ENCODE measurements at regions not wholly inside any gene's neighbourhood (a gene's known extent, or its start where the extent isn't known, plus 50 kb on each side); places are given as distances from the start of the nearest gene placed in this dataset.

DNA sequence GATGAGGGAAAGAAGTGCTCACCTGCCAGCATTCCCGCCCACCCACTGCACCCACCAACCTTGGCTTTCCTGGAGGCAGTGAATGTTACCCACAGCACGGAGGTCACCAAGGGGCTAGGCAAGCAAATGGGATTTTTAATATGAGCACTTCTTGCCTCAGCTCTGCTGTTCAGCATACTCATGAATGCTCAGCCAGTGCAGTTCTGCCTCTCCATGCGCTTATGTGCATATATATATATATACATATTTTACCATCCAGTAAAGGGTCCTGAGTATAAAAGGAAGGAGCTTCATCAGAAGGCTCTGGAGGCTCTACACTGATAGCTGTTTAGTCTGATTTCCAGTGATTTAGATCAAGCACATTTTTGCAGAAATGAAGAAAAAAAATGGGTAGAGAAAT is 366.9 kb downstream of the SIPA1L2 start:
- no peak overlapping the region for H3K27ac ChIP-seq
- TF ChIP-seq ZFX (IDR thresholded peaks at IDR 0.05; ENCODE audit: borderline replicate concordance), result no peak
- TF ChIP-seq, protein P1, sequence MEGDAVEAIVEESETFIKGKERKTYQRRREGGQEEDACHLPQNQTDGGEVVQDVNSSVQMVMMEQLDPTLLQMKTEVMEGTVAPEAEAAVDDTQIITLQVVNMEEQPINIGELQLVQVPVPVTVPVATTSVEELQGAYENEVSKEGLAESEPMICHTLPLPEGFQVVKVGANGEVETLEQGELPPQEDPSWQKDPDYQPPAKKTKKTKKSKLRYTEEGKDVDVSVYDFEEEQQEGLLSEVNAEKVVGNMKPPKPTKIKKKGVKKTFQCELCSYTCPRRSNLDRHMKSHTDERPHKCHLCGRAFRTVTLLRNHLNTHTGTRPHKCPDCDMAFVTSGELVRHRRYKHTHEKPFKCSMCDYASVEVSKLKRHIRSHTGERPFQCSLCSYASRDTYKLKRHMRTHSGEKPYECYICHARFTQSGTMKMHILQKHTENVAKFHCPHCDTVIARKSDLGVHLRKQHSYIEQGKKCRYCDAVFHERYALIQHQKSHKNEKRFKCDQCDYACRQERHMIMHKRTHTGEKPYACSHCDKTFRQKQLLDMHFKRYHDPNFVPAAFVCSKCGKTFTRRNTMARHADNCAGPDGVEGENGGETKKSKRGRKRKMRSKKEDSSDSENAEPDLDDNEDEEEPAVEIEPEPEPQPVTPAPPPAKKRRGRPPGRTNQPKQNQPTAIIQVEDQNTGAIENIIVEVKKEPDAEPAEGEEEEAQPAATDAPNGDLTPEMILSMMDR (IDR thresholded peaks at IDR 0.05), result no peak

DNA sequence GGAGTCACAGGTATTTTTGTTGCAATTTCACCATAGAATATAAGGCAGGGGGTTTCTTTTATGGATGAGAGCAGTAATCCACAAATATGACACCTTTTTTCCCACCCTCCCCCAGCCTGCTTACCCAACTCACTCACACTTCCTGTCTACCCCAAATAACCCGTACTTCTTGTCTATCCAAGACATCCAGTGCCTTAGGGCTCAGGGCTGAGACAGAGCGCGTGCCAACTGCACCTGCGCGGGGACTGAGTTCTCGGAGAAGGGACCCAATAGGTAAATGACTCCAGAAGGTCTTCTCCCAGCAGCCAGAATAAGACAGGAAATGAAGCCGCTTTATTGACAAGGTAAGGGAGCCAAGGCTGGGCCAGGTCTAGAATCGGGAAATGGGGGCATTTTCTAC is 369.1 kb downstream of the SIPA1L2 start:
- no peak overlapping the region for H3K27ac ChIP-seq
- TF ChIP-seq, protein P1 (IDR thresholded peaks at IDR 0.05), result no peak
- no peak for TF ChIP-seq ZFX (IDR thresholded peaks at IDR 0.05; ENCODE audit: borderline replicate concordance)

DNA sequence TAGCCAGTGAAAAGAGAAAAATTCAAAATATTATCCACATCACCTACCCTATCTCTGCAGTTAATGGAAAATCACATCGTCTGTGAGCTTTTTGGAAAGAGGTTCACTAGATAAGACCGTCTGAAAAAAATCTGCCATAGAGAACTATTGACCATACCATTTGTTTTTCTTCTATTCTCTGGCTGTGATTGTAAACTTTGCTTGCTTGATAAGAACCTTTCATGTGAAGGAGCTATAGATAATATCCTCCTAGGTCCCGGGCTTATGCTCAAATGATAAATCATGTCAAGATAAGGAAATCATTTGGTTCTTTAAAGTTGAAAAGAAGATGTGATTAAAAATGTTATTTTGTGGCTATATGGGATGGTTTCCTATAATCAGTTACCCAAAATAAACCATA is 369.9 kb downstream of the SIPA1L2 start:
- no peak overlapping the region for H3K27ac ChIP-seq
- TF ChIP-seq ZFX (IDR thresholded peaks at IDR 0.05; ENCODE audit: borderline replicate concordance), result no peak
- TF ChIP-seq, protein P1 (IDR thresholded peaks at IDR 0.05), result no peak

DNA sequence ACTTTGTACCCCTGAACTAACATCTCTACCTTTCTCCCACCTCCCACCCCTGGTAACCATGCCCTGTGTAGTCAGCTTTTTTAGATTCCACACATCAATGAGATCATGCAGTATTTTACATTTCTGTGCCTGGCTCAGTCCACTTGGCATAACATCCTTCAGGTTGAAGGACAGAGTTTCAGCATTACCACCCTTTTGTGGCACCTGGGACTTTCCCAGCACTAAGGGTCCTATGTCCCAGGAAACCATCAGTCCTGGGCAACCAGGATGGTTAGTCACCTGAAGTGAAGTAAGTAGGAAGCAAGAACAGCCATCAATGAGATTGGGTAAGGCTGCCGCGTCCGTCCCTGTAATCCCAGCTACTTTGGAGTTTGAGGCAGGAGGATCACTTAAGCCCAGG is 370.6 kb downstream of the SIPA1L2 start:
- H3K27ac ChIP-seq, result no peak overlapping the region
- no peak for TF ChIP-seq ZFX (IDR thresholded peaks at IDR 0.05; ENCODE audit: borderline replicate concordance)
- TF ChIP-seq, protein P1 (IDR thresholded peaks at IDR 0.05), result no peak

DNA sequence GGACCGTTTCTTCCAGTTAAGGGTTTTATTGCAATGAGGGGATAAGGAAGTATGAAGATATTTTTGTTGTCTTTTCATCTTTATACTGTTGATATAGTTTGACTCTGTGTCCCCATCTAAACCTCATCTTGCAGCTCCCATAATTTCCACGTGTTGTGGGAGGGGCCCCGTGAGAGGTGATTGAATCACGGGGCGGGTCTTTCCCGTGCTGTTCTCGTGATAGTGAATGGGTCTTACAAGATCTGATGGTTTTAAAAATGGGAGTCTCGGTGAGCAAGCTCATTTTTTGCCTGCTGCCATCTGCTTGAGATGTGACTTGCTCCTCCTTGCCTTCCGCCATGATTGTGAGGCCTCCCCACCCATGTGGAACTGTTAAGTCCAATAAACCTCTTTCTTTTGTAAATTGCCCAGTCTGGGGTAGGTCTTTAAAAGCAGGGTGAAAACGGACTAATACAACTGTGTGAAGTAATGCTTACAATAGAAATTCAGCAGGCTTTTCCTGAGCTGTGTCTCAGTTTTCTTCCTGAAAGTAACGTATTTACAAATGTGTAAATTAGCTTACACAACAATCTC is 377.3 kb downstream of the SIPA1L2 start:
- no peak overlapping the region for H3K27ac ChIP-seq
- TF ChIP-seq ZFX (IDR thresholded peaks at IDR 0.05; ENCODE audit: borderline replicate concordance), result no peak
- TF ChIP-seq, protein P1 (IDR thresholded peaks at IDR 0.05), result no peak

DNA sequence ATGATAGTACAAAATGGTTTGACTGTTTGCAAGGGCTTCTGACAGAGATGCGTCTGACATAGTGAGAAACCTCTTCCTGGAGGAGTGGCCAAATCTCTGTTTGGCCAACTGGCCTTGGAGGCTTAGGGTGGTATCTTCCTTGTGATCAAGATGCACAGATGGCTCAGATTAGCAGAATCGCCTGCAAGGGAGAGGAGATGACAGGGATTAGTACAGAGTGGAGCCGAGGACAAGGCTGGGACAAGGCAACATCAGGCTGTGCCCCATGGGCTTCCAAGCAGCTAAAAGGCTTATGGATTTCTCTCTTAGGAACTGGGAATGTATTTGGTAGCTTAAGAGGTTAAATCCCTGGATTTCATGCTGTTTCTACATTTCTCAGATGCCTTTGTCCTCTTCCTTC is 379.1 kb downstream of the SIPA1L2 start:
- TF ChIP-seq, protein P1 (IDR thresholded peaks at IDR 0.05), result no peak
- TF ChIP-seq ZFX (IDR thresholded peaks at IDR 0.05; ENCODE audit: borderline replicate concordance), result no peak

DNA sequence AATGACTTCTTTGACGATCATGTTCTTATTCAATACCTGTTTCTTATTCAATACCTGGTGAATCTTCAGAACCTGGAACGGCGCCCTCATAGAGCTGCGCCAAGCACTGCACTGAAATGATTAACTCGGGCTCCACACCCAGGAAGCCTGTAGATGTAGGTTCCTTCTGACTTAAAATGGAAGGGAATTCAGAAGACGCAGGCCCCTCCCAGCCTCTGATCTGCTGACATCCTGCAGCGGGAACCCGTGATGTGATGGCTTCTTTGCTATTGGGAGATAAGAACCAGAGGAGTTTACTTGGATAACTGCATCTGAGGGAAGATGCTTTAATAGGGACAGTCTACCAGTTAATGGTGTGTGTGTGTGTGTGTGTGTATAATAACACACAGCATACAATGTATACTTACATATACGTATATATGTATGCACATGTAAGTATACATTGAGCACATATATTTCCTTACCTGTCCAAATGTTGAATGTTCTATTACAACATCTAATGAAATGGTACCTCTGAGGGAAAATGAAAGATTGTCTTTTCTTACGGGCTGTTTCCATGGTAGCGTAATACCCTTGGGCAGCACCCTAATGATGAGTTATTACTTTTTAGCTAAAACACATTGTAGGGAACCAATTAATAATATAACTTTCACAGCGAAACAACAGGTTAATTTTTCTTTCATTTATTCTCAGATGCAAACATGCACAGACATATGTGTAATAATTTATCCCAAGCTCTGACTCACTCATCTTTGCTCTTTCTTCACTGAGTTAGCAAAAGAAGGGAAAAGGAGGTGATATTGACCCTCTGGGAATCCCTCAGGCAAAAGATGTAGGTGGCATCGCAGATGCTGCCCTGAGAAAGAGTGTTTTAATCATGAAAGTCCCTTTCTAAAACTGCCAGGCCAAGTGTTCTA is 379.8 kb downstream of the SIPA1L2 start:
- H3K27ac ChIP-seq, result no peak overlapping the region
- TF ChIP-seq, protein P1 (IDR thresholded peaks at IDR 0.05), result no peak
- TF ChIP-seq ZFX (IDR thresholded peaks at IDR 0.05; ENCODE audit: borderline replicate concordance), result no peak

More for the DNA sequence above, 379.1 kb downstream of the SIPA1L2 start:
- H3K27ac ChIP-seq, result no peak overlapping the region

Measured in 22Rv1 (cell line).